ENCODE measurements at regions not wholly inside any gene's neighbourhood (a gene's known extent, or its start where the extent isn't known, plus 50 kb on each side); places are given as distances from the start of the nearest gene placed in this dataset.

DNA sequence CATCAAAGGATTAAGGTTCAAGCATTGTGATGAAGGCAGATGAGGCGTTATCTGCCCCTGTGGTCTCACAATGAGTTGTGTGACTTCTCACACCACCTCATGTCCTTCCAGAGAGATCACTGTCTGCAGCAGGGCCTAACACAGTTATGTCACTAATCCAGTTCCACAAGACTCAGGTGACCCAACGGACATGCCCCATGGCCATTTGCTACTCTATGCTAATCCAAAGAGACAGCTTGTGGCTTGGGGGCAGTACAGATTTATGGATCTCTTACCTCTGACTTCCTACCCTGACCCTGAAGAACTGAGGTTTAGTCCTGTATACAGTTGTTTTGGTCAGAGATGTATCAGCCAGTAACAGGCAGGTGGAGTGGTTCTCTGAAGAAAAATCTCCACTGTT lies 147.1 kb downstream of the GLUL start:
- H3K4me1 ChIP-seq = no peaks in the 10 kb centered on the region
- no peak overlapping the region for H3K4me3 ChIP-seq
- no peaks in the 10 kb centered on the region for H3K36me3 ChIP-seq
- no peak for DNase-seq
- no peak for TF ChIP-seq CTCF (IDR thresholded peaks at IDR 0.05; ENCODE audit: borderline replicate concordance)
- intact Hi-C loops (cut with micrococcal nuclease) = no loop called here
- no peaks in the 10 kb centered on the region for H3K27me3 ChIP-seq (ENCODE audit: low read depth)
- no peaks in the 10 kb centered on the region for H3K9me3 ChIP-seq (replicated peaks)
- H3K27ac ChIP-seq (replicated peaks) = no peak overlapping the region

DNA sequence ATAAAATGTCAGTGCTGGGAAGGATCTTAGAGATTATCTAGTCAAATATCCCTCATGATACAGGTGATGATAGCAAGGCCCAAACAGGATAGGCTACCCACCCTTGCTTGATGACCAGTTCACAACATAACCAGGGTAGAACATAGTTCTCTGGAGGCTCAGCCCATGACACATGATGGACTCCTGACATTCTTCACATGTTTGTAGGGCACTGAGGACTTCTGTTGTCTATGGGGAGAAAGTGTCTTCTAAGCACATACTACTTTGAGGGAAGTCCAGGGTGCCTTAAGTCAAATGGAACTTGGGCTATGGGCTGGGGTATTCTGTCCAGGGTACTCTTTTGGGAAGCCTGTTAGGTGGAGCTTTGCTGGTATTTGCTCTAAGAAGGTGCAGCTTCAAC lies 148.9 kb downstream of the GLUL start:
- no peak for TF ChIP-seq CTCF (IDR thresholded peaks at IDR 0.05; ENCODE audit: borderline replicate concordance)
- intact Hi-C loops (cut with micrococcal nuclease) = no loop called here
- no peak overlapping the region for H3K4me3 ChIP-seq
- H3K27me3 ChIP-seq (ENCODE audit: low read depth) = no peaks in the 10 kb centered on the region
- H3K9me3 ChIP-seq (replicated peaks) = no peaks in the 10 kb centered on the region
- no peak overlapping the region for H3K27ac ChIP-seq (replicated peaks)
- no peaks in the 10 kb centered on the region for H3K36me3 ChIP-seq
- H3K4me1 ChIP-seq = no peaks in the 10 kb centered on the region
- DNase-seq = no peak

GRCh38 chr1:182240085-182240484 lies 151.5 kb downstream of the GLUL start:
- H3K27me3 ChIP-seq (ENCODE audit: low read depth) = no peaks in the 10 kb centered on the region
- intact Hi-C loops (cut with micrococcal nuclease) = no loop called here
- no peak for TF ChIP-seq CTCF (IDR thresholded peaks at IDR 0.05; ENCODE audit: borderline replicate concordance)
- H3K4me3 ChIP-seq = no peak overlapping the region
- H3K4me1 ChIP-seq = peaks cover 21% of the 10 kb centered on the region
- H3K9me3 ChIP-seq (replicated peaks) = no peaks in the 10 kb centered on the region
- DNase-seq = no peak
- no peaks in the 10 kb centered on the region for H3K36me3 ChIP-seq
- H3K27ac ChIP-seq (replicated peaks) = no peak overlapping the region

- Histone ChIP-seq H3K4me1 (peaks cover 21% of the 10 kb centered on the region), H3K36me3 (no peaks in the 10 kb centered on the region), H3K4me3 (no peak overlapping the region), H3K27ac (replicated peaks) (no peak overlapping the region), H3K27me3 (ENCODE audit: low read depth) (no peaks in the 10 kb centered on the region), H3K9me3 (replicated peaks) (no peaks in the 10 kb centered on the region)
- intact Hi-C loops (cut with micrococcal nuclease) = no loop called here
- no peak for DNase-seq
- TF ChIP-seq CTCF (IDR thresholded peaks at IDR 0.05; ENCODE audit: borderline replicate concordance) = no peak
These were observed 153.2 kb downstream of the GLUL start for GRCh38 chr1:182238421-182238820.

- H3K4me1 ChIP-seq = peaks cover 21% of the 10 kb centered on the region
- H3K4me3 ChIP-seq = no peak overlapping the region
- no peak for TF ChIP-seq CTCF (IDR thresholded peaks at IDR 0.05; ENCODE audit: borderline replicate concordance)
- no peaks in the 10 kb centered on the region for H3K27me3 ChIP-seq (ENCODE audit: low read depth)
- intact Hi-C loops (cut with micrococcal nuclease) = no loop called here
- DNase-seq = no peak
- no peak overlapping the region for H3K27ac ChIP-seq (replicated peaks)
- H3K36me3 ChIP-seq = no peaks in the 10 kb centered on the region
- no peaks in the 10 kb centered on the region for H3K9me3 ChIP-seq (replicated peaks)
These were observed 154.3 kb downstream of the GLUL start for GRCh38 chr1:182237329-182237728.

- Histone ChIP-seq H3K27me3 (ENCODE audit: low read depth) (no peaks in the 10 kb centered on the region), H3K4me1 (peaks cover 27% of the 10 kb centered on the region), H3K27ac (replicated peaks) (peak overlapping the region; percentile 54), H3K9me3 (replicated peaks) (no peaks in the 10 kb centered on the region), H3K4me3 (no peak overlapping the region), H3K36me3 (no peaks in the 10 kb centered on the region)
- intact Hi-C loops (cut with micrococcal nuclease) = no loop called here
- TF ChIP-seq CTCF (IDR thresholded peaks at IDR 0.05; ENCODE audit: borderline replicate concordance) = no peak
- DNase-seq = no peak
These were observed 154.9 kb downstream of the GLUL start for GRCh38 chr1:182236651-182237077.

Data from left ventricle myocardium inferior (tissue), 1 donor.